HG02885 (cell line): ENCODE measurements at regions not wholly inside any gene's neighbourhood (a gene's known extent, or its start where the extent isn't known, plus 50 kb on each side); places are given as distances from the start of the nearest gene placed in this dataset.

Experiments
- ATAC-seq: cut with Tn5 transposase; IDR thresholded peaks from one replicate; pipeline ENCODE4 v1.9.1; 2021; ENCODE audit warnings: mild to moderate bottlenecking; ENCODE audit not compliant: unreplicated experiment, poor library complexity

DNA sequence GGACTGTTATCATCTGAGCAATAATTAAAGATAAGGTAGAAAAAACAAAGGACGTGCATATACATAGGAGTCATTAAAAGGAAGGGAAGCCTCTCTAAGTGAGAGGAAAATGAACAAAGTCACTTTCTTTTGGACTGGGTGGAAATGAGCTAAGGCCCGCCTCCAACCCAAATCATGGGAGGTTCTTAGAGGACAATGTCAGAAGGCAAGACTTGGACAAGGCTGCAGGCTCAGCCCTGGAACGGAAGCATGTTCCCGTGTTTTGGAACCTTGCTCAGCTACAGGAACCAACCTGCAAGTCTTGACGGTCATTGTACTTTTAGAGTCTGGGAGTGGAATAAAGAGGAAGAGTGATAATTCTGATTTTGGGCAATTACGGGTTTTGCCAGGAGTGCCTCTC lies 59.4 kb upstream of the EPB41L3 start:
- ATAC-seq, result no peak

DNA sequence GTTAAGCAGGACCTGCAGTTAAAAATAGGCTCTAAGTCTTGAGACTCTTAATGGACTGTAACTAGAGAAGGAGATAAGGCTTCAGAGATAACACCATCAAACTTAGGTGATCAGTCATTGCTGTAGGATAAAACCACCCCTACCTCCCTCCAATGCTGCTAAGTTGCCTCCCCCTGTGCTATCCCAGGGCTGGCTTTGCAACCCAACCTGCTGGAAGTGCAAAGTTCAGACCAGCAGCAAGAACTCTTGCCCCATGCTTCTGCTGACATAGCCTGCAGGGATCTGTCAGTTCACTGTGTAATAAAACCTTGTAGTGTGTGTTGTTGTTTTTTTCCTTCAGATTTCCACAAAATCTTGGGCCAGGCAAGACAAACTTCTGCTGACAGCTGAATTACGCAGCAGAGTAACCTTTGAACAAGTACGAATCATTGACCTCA lies 57.4 kb upstream of the EPB41L3 start:
- ATAC-seq, result no peak

DNA sequence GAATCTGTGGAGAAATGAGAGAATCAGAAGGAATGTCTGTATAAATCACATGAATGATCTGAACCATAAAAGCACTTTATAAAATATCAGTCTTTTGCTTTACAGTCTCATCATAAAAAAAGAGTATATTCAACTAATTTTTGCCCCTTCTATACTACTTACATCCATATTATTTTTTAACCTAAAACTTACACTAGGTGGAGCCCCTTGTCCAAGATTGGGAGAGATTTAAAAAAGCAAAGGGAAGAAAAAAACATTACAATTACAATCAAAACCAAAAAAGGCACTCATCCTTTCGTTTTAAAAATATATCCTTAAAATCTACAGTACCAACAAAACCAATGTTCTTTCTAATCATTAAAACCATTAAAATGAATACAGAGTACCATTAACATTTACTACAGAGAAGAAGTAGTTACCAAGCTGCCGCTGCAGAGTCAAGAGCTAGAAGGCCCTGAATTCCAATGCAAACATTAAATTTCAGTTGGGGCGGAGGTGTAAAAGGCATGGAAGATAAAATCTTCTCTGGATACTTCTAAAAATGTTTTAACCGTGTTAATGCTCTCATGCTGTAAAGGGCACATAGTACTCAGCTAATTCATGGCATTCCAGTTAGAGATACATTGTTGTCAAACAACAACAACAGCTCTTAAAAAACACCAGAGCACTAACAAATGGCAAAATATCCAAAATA lies 56.7 kb upstream of the EPB41L3 start:
- ATAC-seq, result no peak

DNA sequence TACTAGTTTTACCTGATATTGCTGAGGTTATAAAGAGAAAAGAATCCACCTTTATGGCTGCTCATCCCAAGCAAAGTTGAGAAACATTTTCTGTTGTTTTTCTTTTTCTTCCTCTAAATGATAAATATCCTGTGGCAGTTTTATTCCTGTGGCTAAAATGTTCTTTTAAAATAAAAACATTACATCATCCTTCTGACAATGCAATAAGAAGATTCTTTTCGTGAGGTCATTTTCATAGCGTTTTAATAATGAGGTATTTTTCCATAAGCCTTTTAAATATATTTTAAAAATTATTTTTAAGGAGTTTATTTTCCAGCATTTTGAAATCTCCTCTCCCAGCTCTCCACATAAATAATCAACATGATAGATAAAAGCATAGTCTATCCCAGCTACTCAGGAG lies 52.8 kb upstream of the EPB41L3 start:
- ATAC-seq, result no peak
